Mesothelial cell of epicardium (in vitro differentiated cells): ENCODE measurements at regions not wholly inside any gene's neighbourhood (a gene's known extent, or its start where the extent isn't known, plus 50 kb on each side); places are given as distances from the start of the nearest gene placed in this dataset.

Experiments
- DNase-seq, 2 experiments: peaks; one replicate each; pipeline ENCODE4 v3.0.0; 2021; ENCODE audit warnings: low spot score in 2 of 2; ENCODE audit not compliant: unreplicated experiment in 2 of 2
- H3K27ac Mint-ChIP-seq: 2 replicates; pipeline ENCODE4 v1.8.0; 2021; ENCODE audit warnings: mixed read lengths
- H3K27me3 Mint-ChIP-seq: 2 replicates; pipeline ENCODE4 v1.8.0; 2021; ENCODE audit warnings: low read depth, mixed read lengths
- H3K36me3 Mint-ChIP-seq: 2 replicates; pipeline ENCODE4 v1.8.0; 2021; ENCODE audit warnings: mixed read lengths
- H3K4me1 Mint-ChIP-seq: 2 replicates; pipeline ENCODE4 v1.8.0; 2021; ENCODE audit warnings: mixed read lengths
- H3K4me3 Mint-ChIP-seq: 2 replicates; pipeline ENCODE4 v1.8.0; 2021; ENCODE audit warnings: mild to moderate bottlenecking, moderate library complexity, mixed read lengths
- H3K9me3 Mint-ChIP-seq: 2 replicates; pipeline ENCODE4 v1.8.0; 2021; ENCODE audit warnings: mixed read lengths
- CTCF ChIP-seq: fragments of 200-600 bp; sonication (generic); IDR thresholded peaks from one replicate; pipeline ENCODE4 v1.5.0; 2021; ENCODE audit warnings: antibody characterized with exemption; ENCODE audit not compliant: unreplicated experiment

- peaks cover 30% of the 10 kb centered on the region for H3K9me3 Mint-ChIP-seq
- TF ChIP-seq CTCF = no peak
- no peak overlapping the region for H3K4me3 Mint-ChIP-seq
- H3K4me1 Mint-ChIP-seq = no peaks in the 10 kb centered on the region
- no peaks in the 10 kb centered on the region for H3K27me3 Mint-ChIP-seq
- DNase-seq = no peak
- H3K36me3 Mint-ChIP-seq = peaks cover 5% of the 10 kb centered on the region
- H3K27ac Mint-ChIP-seq = no peak overlapping the region
Measured at GRCh38 chr12:85659754-85660530, 176.3 kb downstream of the RASSF9 start.

GRCh38 chr12:85661461-85662206, 174.6 kb downstream of the RASSF9 start:
- Mint-ChIP-seq H3K9me3 (peaks cover 30% of the 10 kb centered on the region), H3K4me3 (no peak overlapping the region), H3K27ac (no peak overlapping the region), H3K36me3 (peaks cover 5% of the 10 kb centered on the region), H3K4me1 (no peaks in the 10 kb centered on the region), H3K27me3 (no peaks in the 10 kb centered on the region)
- no peak for DNase-seq
- no peak for TF ChIP-seq CTCF

- Mint-ChIP-seq H3K4me3 (no peak overlapping the region), H3K4me1 (no peaks in the 10 kb centered on the region), H3K27me3 (no peaks in the 10 kb centered on the region), H3K9me3 (peaks cover 30% of the 10 kb centered on the region), H3K36me3 (peaks cover 5% of the 10 kb centered on the region), H3K27ac (no peak overlapping the region)
- TF ChIP-seq CTCF = no peak
- no peak for DNase-seq
Measured at GRCh38 chr12:85662207-85662602, 174.0 kb downstream of the RASSF9 start.

- Mint-ChIP-seq H3K27ac (no peak overlapping the region), H3K4me3 (no peak overlapping the region), H3K27me3 (no peaks in the 10 kb centered on the region), H3K4me1 (no peaks in the 10 kb centered on the region), H3K9me3 (peaks cover 22% of the 10 kb centered on the region), H3K36me3 (peaks cover 2% of the 10 kb centered on the region)
- no peak for TF ChIP-seq CTCF
- DNase-seq = no peak
Measured at GRCh38 chr12:85663631-85664030, 172.6 kb downstream of the RASSF9 start.

GRCh38 chr12:85664429-85664828, 171.8 kb downstream of the RASSF9 start:
- Mint-ChIP-seq H3K9me3 (peaks cover 17% of the 10 kb centered on the region), H3K27me3 (no peaks in the 10 kb centered on the region), H3K4me1 (no peaks in the 10 kb centered on the region), H3K4me3 (no peak overlapping the region), H3K27ac (no peak overlapping the region), H3K36me3 (no peaks in the 10 kb centered on the region)
- DNase-seq = no peak
- no peak for TF ChIP-seq CTCF
